ENCODE measurements at regions not wholly inside any gene's neighbourhood (a gene's known extent, or its start where the extent isn't known, plus 50 kb on each side); places are given as distances from the start of the nearest gene placed in this dataset.

DNA sequence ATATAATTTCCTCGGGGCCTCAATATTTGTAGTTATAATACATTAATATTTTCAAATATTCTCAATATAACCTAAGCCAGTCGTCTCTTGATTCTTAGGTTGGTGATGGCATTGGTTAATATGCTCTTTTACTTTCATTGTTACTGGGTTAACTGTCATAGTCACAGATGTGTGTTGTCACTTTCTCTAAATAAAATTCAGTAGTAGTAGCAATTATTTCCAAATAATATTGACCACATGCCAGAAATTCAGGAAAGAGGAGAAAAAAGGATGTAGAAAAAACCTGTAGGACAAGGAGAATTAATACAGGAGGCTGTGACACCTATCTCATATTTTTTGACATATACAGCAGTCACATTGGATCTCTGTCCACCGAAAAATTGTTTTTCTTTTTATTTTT is 322.7 kb upstream of the SLITRK6 start:
- Histone ChIP-seq H3K27me3 (ENCODE audit: control insufficient read depth, insufficient read depth, low read length) (no peaks in the 10 kb centered on the region), H3K36me3 (ENCODE audit: control insufficient read depth, insufficient read depth, low read length) (no peaks in the 10 kb centered on the region), H2AFZ (replicated peaks; ENCODE audit: low read length, poor library complexity) (no peak overlapping the region), H3K9ac (ENCODE audit: low read depth, low read length) (no peak overlapping the region), H2BK15ac (ENCODE audit: low read depth, low read length) (no peak overlapping the region), H3K79me1 (ENCODE audit: low read depth in 1 of 2, low read length in 2 of 2) (no peaks in the 10 kb centered on the region), H3K27ac (ENCODE audit: insufficient read depth, low read length) (no peak overlapping the region), H3K4me1 (ENCODE audit: control insufficient read depth, insufficient read depth, low read length) (no peaks in the 10 kb centered on the region), H3K56ac (ENCODE audit: extremely low read depth, insufficient read depth, low read length) (no peak overlapping the region), H3K9me3 (ENCODE audit: control insufficient read depth, insufficient read depth, low read length) (no peaks in the 10 kb centered on the region), H4K91ac (ENCODE audit: insufficient read depth, low read depth, low read length) (no peak overlapping the region), H3K23ac (ENCODE audit: low read depth, low read length) (no peak overlapping the region), H2BK5ac (ENCODE audit: low read depth, low read length, poor library complexity, severe bottlenecking) (no peak overlapping the region), H2AK9ac (replicated peaks; ENCODE audit: low read depth, low read length, poor library complexity) (no peak overlapping the region), H4K8ac (ENCODE audit: low read depth in 2 of 2, low read length in 2 of 2) (no peak overlapping the region), H3K9me1 (ENCODE audit: insufficient read depth, low read length) (no peaks in the 10 kb centered on the region), H3K4me2 (ENCODE audit: low read depth, low read length) (no peak overlapping the region), H2AK5ac (ENCODE audit: low read depth, low read length) (no peak overlapping the region), H3K4me3 (ENCODE audit: insufficient read depth, low read depth, low read length) (no peak overlapping the region), H3K18ac (ENCODE audit: low read depth, low read length) (no peak overlapping the region), H2BK20ac (ENCODE audit: low read depth, low read length) (no peak overlapping the region), H4K5ac (ENCODE audit: low read depth, low read length) (no peak overlapping the region), H4K20me1 (ENCODE audit: insufficient read depth, low read length) (no peaks in the 10 kb centered on the region), H2BK120ac (ENCODE audit: low read depth, low read length) (no peak overlapping the region), H3K4ac (ENCODE audit: low read depth, low read length) (no peak overlapping the region), H3K14ac (replicated peaks; ENCODE audit: low read depth, low read length) (no peak overlapping the region)
- no peak for TF ChIP-seq MAZ (IDR thresholded peaks at IDR 0.05; ENCODE audit: borderline replicate concordance, low read depth, low read length)
- TF ChIP-seq RAD21 (IDR thresholded peaks at IDR 0.05; ENCODE audit: low read length) = no peak
- no peak for TF ChIP-seq POLR2A (IDR thresholded peaks at IDR 0.05; ENCODE audit: low read depth, low read length)
- TF ChIP-seq CHD1 (IDR thresholded peaks at IDR 0.05; ENCODE audit: low read depth, low read length) = no peak
- TF ChIP-seq FOS (IDR thresholded peaks at IDR 0.05; ENCODE audit: low read depth, low read length) = no peak
- no peak for TF ChIP-seq RFX5 (IDR thresholded peaks at IDR 0.05; ENCODE audit: low read depth, low read length)
- TF ChIP-seq, protein P1, sequence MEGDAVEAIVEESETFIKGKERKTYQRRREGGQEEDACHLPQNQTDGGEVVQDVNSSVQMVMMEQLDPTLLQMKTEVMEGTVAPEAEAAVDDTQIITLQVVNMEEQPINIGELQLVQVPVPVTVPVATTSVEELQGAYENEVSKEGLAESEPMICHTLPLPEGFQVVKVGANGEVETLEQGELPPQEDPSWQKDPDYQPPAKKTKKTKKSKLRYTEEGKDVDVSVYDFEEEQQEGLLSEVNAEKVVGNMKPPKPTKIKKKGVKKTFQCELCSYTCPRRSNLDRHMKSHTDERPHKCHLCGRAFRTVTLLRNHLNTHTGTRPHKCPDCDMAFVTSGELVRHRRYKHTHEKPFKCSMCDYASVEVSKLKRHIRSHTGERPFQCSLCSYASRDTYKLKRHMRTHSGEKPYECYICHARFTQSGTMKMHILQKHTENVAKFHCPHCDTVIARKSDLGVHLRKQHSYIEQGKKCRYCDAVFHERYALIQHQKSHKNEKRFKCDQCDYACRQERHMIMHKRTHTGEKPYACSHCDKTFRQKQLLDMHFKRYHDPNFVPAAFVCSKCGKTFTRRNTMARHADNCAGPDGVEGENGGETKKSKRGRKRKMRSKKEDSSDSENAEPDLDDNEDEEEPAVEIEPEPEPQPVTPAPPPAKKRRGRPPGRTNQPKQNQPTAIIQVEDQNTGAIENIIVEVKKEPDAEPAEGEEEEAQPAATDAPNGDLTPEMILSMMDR (conservative IDR thresholded peaks at IDR 0.05; ENCODE audit: low read depth, low read length) = no peak
- dilution Hi-C loops (cut with HindIII; ENCODE audit: low sequenced_read_pairs, unreplicated experiment) = no loop called here
- in situ Hi-C loops (cut with MboI; ENCODE audit: low sequenced_read_pairs) = no loop called here
- DNase-seq = no peak
- intact Hi-C loops (cut with micrococcal nuclease) = no loop called here
- no TSS peak for BruUV-seq (replicated peaks)
- POLR2A ChIA-PET (ENCODE audit: unreplicated experiment) = no interaction called here
- ATAC-seq (ENCODE audit: low read depth) = no peak
- WGBS, 2 experiments (ENCODE audit: extremely low coverage in 2 of 2, insufficient read length in 1 of 2) = no CpG with 5 or more reads among the region's 3 CpGs
- CTCF ChIA-PET = no interaction called here

Measured in IMR-90 (cell line).